GM12872 (cell line): ENCODE measurements at regions not wholly inside any gene's neighbourhood (a gene's known extent, or its start where the extent isn't known, plus 50 kb on each side); places are given as distances from the start of the nearest gene placed in this dataset.

Source experiments
- TF ChIP-seq, protein P1 (sequence below): IDR thresholded peaks from 3 replicates; pipeline ENCODE4 v1.5.1; 2011; ENCODE audit warnings: low read depth, mild to moderate bottlenecking, low read length, moderate library complexity; ENCODE audit not compliant: insufficient read depth

DNA sequence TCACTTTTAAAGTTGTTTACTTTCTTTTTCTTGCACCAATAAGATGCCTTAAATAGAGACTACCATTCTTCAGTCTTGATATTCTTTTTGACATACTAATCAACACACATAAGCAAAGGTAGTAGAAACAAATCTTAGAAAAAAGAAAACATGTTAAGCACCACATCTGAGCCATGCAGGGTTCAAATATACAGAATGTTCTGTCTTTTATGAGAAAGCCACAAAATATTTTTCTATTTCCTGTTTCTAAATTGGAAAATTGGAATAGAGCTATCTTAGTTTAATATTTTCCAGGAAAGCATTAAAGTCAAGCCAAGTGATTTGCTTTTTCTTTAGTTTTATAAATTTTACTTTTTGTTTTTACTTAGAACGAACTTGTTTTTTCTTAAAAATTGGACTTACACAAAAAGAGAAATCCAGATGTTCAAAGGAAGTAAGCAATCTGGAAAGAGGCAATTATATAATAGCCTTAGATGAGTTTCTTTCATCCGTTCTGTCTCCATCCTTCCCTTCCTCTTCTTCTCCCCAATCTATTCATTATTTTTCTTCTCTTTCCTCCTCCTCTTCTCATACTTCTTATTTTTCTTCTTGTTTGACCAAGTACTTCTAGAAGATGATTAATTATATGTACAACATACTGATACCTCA, 731.7 kb downstream of the SQOR start:
- TF ChIP-seq, protein P1, sequence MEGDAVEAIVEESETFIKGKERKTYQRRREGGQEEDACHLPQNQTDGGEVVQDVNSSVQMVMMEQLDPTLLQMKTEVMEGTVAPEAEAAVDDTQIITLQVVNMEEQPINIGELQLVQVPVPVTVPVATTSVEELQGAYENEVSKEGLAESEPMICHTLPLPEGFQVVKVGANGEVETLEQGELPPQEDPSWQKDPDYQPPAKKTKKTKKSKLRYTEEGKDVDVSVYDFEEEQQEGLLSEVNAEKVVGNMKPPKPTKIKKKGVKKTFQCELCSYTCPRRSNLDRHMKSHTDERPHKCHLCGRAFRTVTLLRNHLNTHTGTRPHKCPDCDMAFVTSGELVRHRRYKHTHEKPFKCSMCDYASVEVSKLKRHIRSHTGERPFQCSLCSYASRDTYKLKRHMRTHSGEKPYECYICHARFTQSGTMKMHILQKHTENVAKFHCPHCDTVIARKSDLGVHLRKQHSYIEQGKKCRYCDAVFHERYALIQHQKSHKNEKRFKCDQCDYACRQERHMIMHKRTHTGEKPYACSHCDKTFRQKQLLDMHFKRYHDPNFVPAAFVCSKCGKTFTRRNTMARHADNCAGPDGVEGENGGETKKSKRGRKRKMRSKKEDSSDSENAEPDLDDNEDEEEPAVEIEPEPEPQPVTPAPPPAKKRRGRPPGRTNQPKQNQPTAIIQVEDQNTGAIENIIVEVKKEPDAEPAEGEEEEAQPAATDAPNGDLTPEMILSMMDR, result no peak

DNA sequence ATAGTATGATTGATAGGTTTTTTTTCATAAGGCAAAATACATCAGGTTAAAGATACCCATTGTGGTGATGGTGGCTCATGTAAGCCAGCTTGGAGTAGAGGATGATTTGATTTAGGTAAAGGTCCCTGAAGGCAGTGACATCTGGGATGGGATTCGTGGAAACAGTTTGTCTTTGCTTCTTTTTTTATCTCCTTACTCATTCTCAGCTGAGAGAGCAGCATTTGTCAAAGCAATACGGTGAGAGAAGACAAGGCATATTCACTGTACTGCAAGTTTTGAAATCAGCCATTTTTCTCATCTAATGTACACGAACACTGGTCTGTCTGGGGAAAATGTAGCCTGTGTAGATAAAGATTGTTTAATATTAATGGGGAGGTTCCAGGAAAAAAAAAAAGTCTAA, 749.1 kb downstream of the SQOR start:
- TF ChIP-seq, protein P1, result no peak

DNA sequence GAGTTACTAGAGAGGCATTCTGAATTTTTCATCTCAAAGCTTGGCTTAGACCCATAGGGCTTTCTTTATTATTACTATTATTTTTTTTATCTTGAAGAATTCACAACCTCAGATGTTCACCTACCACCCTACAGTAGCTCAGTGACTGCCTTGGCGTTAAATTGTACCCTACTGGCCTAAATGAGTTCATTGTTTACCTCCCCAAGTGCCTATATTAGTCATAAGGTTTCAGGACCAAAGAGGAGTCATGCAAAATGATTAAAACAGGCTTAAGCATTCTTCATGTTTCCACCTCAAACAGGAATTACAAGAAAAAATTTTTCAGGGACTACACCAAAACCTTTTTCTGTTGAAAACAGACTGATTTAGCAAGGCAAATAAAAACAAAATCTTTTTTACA, 751.5 kb downstream of the SQOR start:
- TF ChIP-seq, protein P1, result no peak

DNA sequence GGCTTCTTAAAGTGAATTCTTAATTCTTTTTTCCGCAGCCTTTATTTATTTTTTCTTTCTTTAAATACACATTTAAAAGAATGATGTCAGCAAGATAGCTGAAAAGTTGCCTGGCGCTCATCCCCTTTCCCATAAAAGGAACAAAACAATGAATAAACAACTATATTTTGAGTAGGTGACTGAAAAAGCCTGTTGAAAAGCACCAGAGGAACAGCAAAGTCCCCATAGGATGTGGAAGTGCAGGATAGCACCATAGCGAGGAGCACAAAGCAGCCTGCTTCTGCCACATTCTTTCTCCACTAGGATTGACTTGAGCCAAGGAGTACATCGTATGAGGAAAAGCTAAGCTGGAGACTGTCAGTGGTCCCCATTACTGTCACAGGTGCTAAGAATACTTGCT, 754.9 kb downstream of the SQOR start:
- TF ChIP-seq, protein P1, result no peak

DNA sequence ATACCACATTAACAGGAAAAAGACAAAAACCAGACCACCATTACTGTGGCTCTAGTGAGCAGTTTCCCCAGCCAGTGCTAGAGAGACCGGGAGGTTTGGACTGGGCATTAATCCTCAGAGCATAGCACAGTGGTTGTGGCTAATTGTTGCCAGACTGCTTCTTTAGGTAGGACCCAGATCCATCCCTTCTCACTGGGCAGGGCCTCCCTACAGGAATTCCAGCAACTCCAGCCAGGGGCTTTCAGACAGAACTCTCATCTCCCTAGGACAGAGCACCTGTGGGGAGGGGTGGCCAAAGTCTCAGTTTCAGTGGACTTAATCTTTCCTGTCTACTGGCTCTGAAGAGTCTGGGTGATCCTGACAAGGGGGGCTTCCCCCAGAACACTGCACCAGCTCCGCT, 759.6 kb downstream of the SQOR start:
- TF ChIP-seq, protein P1, result no peak

DNA sequence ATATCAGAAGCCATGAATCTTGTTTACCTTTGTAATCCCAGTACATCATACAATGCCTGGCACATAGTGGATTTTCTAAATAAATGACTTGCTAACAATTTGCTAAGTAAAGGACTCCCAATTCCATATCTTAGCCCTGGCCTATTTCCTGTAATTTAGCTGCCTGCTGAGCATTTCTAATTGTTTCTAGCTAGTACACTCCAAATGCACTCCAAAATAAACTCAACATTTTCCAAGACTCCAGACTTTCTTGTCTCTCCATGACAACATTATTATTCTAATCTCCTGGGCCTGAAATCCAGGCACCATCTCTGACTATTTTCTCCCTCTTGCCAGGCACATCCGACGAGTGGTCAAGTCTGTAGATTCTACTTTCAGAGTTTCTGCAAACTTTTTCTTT, 773.5 kb downstream of the SQOR start:
- TF ChIP-seq, protein P1, result no peak

DNA sequence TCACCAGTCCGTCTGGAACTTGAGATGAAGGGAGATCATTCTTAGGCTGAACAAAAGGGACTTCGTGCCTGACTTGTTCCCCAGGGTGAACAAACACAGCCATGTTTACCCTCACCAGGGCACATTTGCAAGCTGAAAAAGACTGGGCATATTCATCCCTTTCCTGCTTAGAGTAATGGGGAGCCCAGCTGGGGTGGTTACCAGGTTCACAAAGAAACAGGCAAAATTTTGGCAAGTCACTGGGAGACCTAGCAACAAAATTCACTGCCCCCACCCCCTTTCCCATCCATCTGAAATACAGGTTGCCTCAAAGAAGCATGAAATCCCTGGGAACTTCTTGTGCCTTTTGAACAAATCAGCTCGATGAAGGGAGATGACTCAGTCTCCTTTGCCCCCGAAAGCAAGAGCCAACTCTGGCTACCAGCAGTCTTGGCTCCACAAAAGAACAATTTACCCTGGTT, 775.0 kb downstream of the SQOR start:
- TF ChIP-seq, protein P1, result no peak

DNA sequence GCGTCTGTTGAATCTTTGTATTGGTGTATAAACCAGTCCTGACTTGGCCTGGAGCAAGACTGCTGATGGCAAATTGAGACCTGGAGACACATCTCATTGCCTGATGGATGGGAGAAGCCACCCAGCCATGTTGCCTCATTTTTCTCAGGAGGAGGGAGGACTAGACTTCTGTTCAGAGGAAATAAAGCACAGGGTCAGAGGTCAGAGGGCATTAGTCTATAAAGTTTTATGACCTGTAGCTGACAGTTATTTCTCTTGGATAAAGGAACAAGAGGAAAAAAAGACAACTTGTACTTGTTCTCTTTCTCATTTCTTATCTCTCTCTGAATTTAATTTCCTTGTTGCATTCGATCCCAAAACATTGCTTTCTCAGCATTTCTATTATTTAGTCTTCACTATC, 775.9 kb downstream of the SQOR start:
- TF ChIP-seq, protein P1, result no peak
